ENCODE measurements at regions not wholly inside any gene's neighbourhood (a gene's known extent, or its start where the extent isn't known, plus 50 kb on each side); places are given as distances from the start of the nearest gene placed in this dataset.

GRCh38 chr7:1293950-1294411, 61.3 kb downstream of the UNCX start:
- peaks cover 19% of the 10 kb centered on the region for H3K4me1 Mint-ChIP-seq
- H3K36me3 Mint-ChIP-seq (ENCODE audit: low read depth) = no peaks in the 10 kb centered on the region
- peaks cover 64% of the 10 kb centered on the region for H3K27me3 Mint-ChIP-seq (ENCODE audit: low read depth)
- no peak for TF ChIP-seq CTCF (IDR thresholded peaks at IDR 0.05; ENCODE audit: unreplicated experiment in 3 of 3)
- no peak overlapping the region for H3K27ac Mint-ChIP-seq
- H3K4me3 Mint-ChIP-seq = no peak overlapping the region
- no peaks in the 10 kb centered on the region for H3K9me3 Mint-ChIP-seq

- no peak overlapping the region for H3K4me3 Mint-ChIP-seq
- no peak for TF ChIP-seq CTCF (IDR thresholded peaks at IDR 0.05; ENCODE audit: unreplicated experiment in 3 of 3)
- H3K9me3 Mint-ChIP-seq = no peaks in the 10 kb centered on the region
- no peak overlapping the region for H3K27ac Mint-ChIP-seq
- H3K36me3 Mint-ChIP-seq (ENCODE audit: low read depth) = no peaks in the 10 kb centered on the region
- peaks cover 11% of the 10 kb centered on the region for H3K4me1 Mint-ChIP-seq
- H3K27me3 Mint-ChIP-seq (ENCODE audit: low read depth) = peaks cover 53% of the 10 kb centered on the region
Measured at GRCh38 chr7:1295776-1296355, 63.2 kb downstream of the UNCX start.

- H3K4me1 Mint-ChIP-seq = peaks cover 11% of the 10 kb centered on the region
- no peaks in the 10 kb centered on the region for H3K9me3 Mint-ChIP-seq
- no peak for TF ChIP-seq CTCF (IDR thresholded peaks at IDR 0.05; ENCODE audit: unreplicated experiment in 3 of 3)
- H3K4me3 Mint-ChIP-seq = peak overlapping the region in 2 of 3 experiments; percentile 39 to 53
- peaks cover 51% of the 10 kb centered on the region for H3K27me3 Mint-ChIP-seq (ENCODE audit: low read depth)
- H3K36me3 Mint-ChIP-seq (ENCODE audit: low read depth) = no peaks in the 10 kb centered on the region
- peak overlapping the region in 1 of 3 experiments; percentile 62 for H3K27ac Mint-ChIP-seq
Measured at GRCh38 chr7:1296356-1296981, 63.8 kb downstream of the UNCX start.

GRCh38 chr7:1297017-1297960, 64.6 kb downstream of the UNCX start:
- Mint-ChIP-seq H3K9me3 (no peaks in the 10 kb centered on the region), H3K4me1 (peaks cover 11% of the 10 kb centered on the region), H3K27ac (peak overlapping the region in 1 of 3 experiments; percentile 62), H3K36me3 (ENCODE audit: low read depth) (no peaks in the 10 kb centered on the region), H3K4me3 (peak overlapping the region; percentile 15 to 53 (median 39)), H3K27me3 (ENCODE audit: low read depth) (peaks cover 49% of the 10 kb centered on the region)
- no peak for TF ChIP-seq CTCF (IDR thresholded peaks at IDR 0.05; ENCODE audit: unreplicated experiment in 3 of 3)

GRCh38 chr7:1298051-1298930, 65.6 kb downstream of the UNCX start:
- H3K4me3 Mint-ChIP-seq = no peak overlapping the region
- H3K9me3 Mint-ChIP-seq = no peaks in the 10 kb centered on the region
- no peaks in the 10 kb centered on the region for H3K36me3 Mint-ChIP-seq (ENCODE audit: low read depth)
- no peak for TF ChIP-seq CTCF (IDR thresholded peaks at IDR 0.05; ENCODE audit: unreplicated experiment in 3 of 3)
- no peak overlapping the region for H3K27ac Mint-ChIP-seq
- H3K4me1 Mint-ChIP-seq = peaks cover 11% of the 10 kb centered on the region
- peaks cover 55% of the 10 kb centered on the region for H3K27me3 Mint-ChIP-seq (ENCODE audit: low read depth)
